Loucy (cell line): ENCODE measurements at regions not wholly inside any gene's neighbourhood (a gene's known extent, or its start where the extent isn't known, plus 50 kb on each side); places are given as distances from the start of the nearest gene placed in this dataset.

Source experiments
- H2AFZ ChIP-seq: fragments of 200-600 bp; sonication (generic); 2 replicates; pipeline ENCODE4 v1.6.0; 2016; ENCODE audit warnings: antibody characterized with exemption, mild to moderate bottlenecking, low read length, moderate library complexity
- H3F3A ChIP-seq: fragments of 200-600 bp; 2 replicates; pipeline ENCODE4 v1.6.0; 2016; ENCODE audit warnings: antibody characterized with exemption, low read depth, mild to moderate bottlenecking
- H3K27me3 ChIP-seq: fragments of 200-600 bp; sonication (generic); 2 replicates; pipeline ENCODE4 v1.6.1; 2014; ENCODE audit warnings: low read length, mild to moderate bottlenecking; ENCODE audit not compliant: insufficient read depth, poor library complexity, severe bottlenecking
- H3K36me3 ChIP-seq: fragments of 200-600 bp; sonication (generic); 2 replicates; pipeline ENCODE4 v1.6.1; 2016; ENCODE audit warnings: low read length; ENCODE audit not compliant: insufficient read depth
- H3K4me1 ChIP-seq: fragments of 200-600 bp; sonication (generic); 2 replicates; pipeline ENCODE4 v1.5.1; 2014; ENCODE audit warnings: low read length, mild to moderate bottlenecking; ENCODE audit not compliant: insufficient read depth, poor library complexity, severe bottlenecking
- H3K4me2 ChIP-seq: fragments of 200-600 bp; sonication (generic); 2 replicates; pipeline ENCODE4 v1.6.0; 2014; ENCODE audit warnings: antibody characterized with exemption, low read length, low read depth, mild to moderate bottlenecking; ENCODE audit not compliant: poor library complexity, severe bottlenecking
- H3K4me3 ChIP-seq: fragments of 200-600 bp; sonication (generic); 2 replicates; pipeline ENCODE4 v1.5.1; 2014; ENCODE audit warnings: low read length, mild to moderate bottlenecking, mixed read lengths; ENCODE audit not compliant: poor library complexity, severe bottlenecking
- H3K79me2 ChIP-seq: fragments of 200-600 bp; sonication (generic); 2 replicates; pipeline ENCODE4 v1.6.1; 2014; ENCODE audit warnings: low read length; ENCODE audit not compliant: insufficient read depth
- H3K9ac ChIP-seq: fragments of 200-600 bp; sonication (generic); 2 replicates; pipeline ENCODE4 v1.6.0; 2014; ENCODE audit warnings: mild to moderate bottlenecking, low read depth, low read length, moderate library complexity; ENCODE audit not compliant: poor library complexity, severe bottlenecking
- H3K9me2 ChIP-seq: fragments of 200-600 bp; sonication (generic); replicated peaks from 2 replicates; pipeline ENCODE4 v1.6.1; 2016; ENCODE audit warnings: low read depth, low read length, mixed read lengths
- H3K9me3 ChIP-seq: fragments of 200-600 bp; sonication (generic); 2 replicates; pipeline ENCODE4 v1.6.1; 2014; ENCODE audit warnings: mild to moderate bottlenecking, antibody characterized with exemption, low read length, low read depth; ENCODE audit not compliant: insufficient read depth
- H4K20me1 ChIP-seq: fragments of 200-600 bp; sonication (generic); 2 replicates; pipeline ENCODE4 v1.6.0; 2014; ENCODE audit warnings: antibody characterized with exemption, low read length, mild to moderate bottlenecking; ENCODE audit not compliant: insufficient read depth, poor library complexity, severe bottlenecking
- CTCF ChIP-seq: fragments of 200-600 bp; sonication (generic); conservative IDR thresholded peaks from 2 replicates; pipeline ENCODE4 v1.5.1; 2014; ENCODE audit warnings: mild to moderate bottlenecking, antibody characterized with exemption, low read length
- EZH2phosphoT487 ChIP-seq: fragments of 200-600 bp; IDR thresholded peaks from 2 replicates; pipeline ENCODE4 v1.6.1; 2018; ENCODE audit warnings: antibody characterized with exemption, mild to moderate bottlenecking, moderate library complexity, borderline replicate concordance

GRCh38 chr10:9102026-9102425 lies 1047.5 kb downstream of the GATA3 start:
- H3K79me2 ChIP-seq = no peaks in the 10 kb centered on the region
- no peak overlapping the region for H2AFZ ChIP-seq
- no peak overlapping the region for H3K4me3 ChIP-seq
- no peaks in the 10 kb centered on the region for H3K4me1 ChIP-seq
- H4K20me1 ChIP-seq = no peaks in the 10 kb centered on the region
- no peak overlapping the region for H3K9ac ChIP-seq
- no peaks in the 10 kb centered on the region for H3K9me3 ChIP-seq
- no peaks in the 10 kb centered on the region for H3K9me2 ChIP-seq
- H3F3A ChIP-seq = no peaks in the 10 kb centered on the region
- no peak for TF ChIP-seq CTCF
- no peak for TF ChIP-seq EZH2phosphoT487
- no peaks in the 10 kb centered on the region for H3K36me3 ChIP-seq
- no peak overlapping the region for H3K4me2 ChIP-seq
- no peaks in the 10 kb centered on the region for H3K27me3 ChIP-seq

GRCh38 chr10:9103301-9103700 lies 1048.8 kb downstream of the GATA3 start:
- H3K4me1 ChIP-seq = no peaks in the 10 kb centered on the region
- no peaks in the 10 kb centered on the region for H3K9me3 ChIP-seq
- H4K20me1 ChIP-seq = no peaks in the 10 kb centered on the region
- H3K27me3 ChIP-seq = no peaks in the 10 kb centered on the region
- no peaks in the 10 kb centered on the region for H3K9me2 ChIP-seq
- H2AFZ ChIP-seq = no peak overlapping the region
- no peaks in the 10 kb centered on the region for H3F3A ChIP-seq
- no peak overlapping the region for H3K4me2 ChIP-seq
- no peak overlapping the region for H3K4me3 ChIP-seq
- no peak overlapping the region for H3K9ac ChIP-seq
- H3K36me3 ChIP-seq = no peaks in the 10 kb centered on the region
- no peaks in the 10 kb centered on the region for H3K79me2 ChIP-seq
- TF ChIP-seq CTCF = no peak
- no peak for TF ChIP-seq EZH2phosphoT487

- no peaks in the 10 kb centered on the region for H3F3A ChIP-seq
- H3K27me3 ChIP-seq = no peaks in the 10 kb centered on the region
- H3K9me2 ChIP-seq = no peaks in the 10 kb centered on the region
- no peak overlapping the region for H2AFZ ChIP-seq
- no peaks in the 10 kb centered on the region for H3K4me1 ChIP-seq
- H3K4me3 ChIP-seq = no peak overlapping the region
- no peaks in the 10 kb centered on the region for H3K79me2 ChIP-seq
- H3K9ac ChIP-seq = no peak overlapping the region
- no peaks in the 10 kb centered on the region for H3K9me3 ChIP-seq
- no peak overlapping the region for H3K4me2 ChIP-seq
- no peaks in the 10 kb centered on the region for H4K20me1 ChIP-seq
- no peaks in the 10 kb centered on the region for H3K36me3 ChIP-seq
- TF ChIP-seq CTCF (no peak), EZH2phosphoT487 (no peak)
Observed at GRCh38 chr10:9111976-9112375, 1057.5 kb downstream of the GATA3 start.
